GM19463 (cell line): ENCODE measurements at regions not wholly inside any gene's neighbourhood (a gene's known extent, or its start where the extent isn't known, plus 50 kb on each side); places are given as distances from the start of the nearest gene placed in this dataset.

Experiments
- ATAC-seq: cut with Tn5 transposase; IDR thresholded peaks from one replicate; pipeline ENCODE4 v1.9.1; 2021; ENCODE audit warnings: mild to moderate bottlenecking, moderate library complexity; ENCODE audit not compliant: unreplicated experiment

DNA sequence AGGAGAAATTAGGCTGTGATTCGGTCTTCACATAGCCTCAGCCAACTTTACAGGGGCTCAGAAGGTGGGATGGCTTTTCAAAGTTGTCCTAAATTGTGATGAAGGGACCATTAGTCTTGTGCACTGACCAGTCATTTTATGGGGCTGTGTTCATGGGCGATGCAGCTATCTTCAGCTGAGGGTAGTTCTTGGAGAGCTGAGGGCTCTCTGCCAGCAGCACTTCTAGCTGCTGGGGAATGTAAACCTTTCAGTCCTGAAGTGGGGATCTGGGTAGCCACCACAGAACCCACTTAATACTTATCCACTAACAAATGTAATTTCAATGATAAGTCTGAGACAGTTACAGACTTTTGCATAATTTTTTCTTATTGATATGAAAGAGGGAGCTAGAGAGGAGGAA lies 270.6 kb downstream of the AEBP2 start:
- ATAC-seq = no peak

DNA sequence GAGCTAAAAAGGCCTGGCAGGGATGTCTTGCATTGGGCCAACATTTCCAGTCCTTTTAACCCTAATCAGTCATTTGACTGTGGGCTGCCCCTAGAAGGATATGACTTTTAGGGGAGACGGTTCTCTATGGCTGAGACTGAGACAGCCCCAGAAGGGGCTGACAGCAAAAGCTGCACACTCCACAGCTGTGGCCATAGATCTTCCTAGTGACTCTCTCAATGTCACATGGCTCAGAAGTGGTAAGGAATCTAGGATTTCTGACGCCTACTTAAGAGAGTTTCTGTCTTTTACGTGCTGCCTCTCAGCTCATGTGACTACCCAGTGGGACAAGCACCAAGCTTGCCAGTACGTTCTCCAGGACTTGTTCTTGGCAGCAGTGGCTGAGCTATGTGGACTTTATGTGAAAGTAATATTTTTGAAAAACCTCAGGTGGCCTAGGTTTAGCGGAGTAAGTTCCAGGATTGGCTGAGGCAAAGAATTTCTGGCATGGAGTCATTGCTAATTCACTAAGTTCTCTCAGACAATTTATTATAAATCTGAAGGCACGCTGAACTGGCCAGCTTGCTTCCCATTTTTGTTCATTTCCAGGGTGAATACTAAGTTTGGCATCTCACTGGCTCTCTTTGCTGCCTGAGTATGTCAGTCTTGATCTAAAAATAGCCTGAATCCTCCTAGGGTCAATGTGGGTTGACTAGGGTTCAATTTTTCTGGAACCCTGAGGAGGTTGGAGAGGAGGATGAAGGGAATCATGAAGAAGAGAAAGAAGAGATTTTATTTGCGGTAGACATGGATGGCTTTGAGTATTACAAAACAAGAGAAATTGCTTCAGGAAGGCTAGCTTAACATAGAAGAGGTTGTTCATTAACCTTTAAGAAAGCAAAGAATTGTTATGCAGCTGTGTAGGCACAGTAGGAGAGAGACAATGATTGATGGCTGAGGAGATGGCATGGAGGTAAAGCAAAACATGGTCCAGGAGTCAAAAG lies 271.8 kb downstream of the AEBP2 start:
- ATAC-seq = no peak

DNA sequence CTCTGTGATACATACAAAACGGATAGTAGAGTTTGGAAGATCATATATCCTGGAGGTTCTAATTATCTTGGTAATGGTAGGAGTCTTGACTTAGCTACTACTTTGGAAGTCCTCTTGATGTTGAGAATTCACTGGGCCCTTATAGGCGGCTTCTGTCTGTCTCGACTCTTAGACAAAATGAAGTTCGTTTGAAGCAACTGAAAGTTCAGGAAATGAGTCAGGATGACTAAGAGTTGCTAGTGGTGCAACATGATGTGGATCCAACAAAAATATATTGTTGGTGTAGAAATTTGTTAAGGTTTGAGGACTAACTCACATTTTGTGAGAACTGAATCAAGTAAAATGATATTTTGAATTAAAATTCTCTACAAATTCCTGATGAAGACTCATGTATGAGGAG lies 272.7 kb downstream of the AEBP2 start:
- no peak for ATAC-seq

DNA sequence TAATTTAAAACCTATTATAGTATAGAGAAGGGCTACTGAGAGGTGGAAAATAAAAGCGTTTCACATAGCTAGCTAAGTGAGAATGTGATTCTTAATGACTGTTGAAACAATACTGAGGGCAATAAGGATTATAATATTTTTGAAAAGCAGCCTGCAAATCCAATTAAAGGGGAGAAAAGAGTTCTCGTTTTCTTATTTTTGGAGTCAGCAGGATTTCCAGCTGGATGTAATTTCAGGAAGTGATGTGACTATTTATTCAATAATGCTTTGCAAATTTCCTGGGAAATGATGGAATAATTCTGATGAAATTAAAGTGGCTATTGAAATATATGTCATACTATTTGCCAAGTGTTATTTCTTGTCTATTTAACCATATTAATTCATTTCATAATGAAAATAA lies 279.1 kb downstream of the AEBP2 start:
- ATAC-seq = no peak

DNA sequence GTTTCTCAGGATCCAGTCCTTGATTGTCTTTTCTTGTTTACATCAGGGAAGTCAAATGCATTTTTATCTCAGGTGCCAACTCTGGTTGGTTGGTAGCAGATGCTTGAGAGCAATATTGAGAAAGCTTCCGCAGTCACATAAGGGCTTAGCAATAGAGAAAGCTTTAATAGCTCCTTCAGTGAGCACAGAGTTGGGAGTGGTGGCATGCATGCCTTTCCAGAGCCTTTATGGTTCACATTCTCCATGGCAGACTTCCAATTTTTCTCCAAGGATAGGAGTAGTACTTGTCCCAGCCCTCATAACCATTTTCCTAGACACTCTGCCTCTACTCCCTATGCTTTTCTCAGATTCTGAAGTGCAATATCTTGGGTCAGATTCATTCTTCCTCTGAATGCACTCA lies 280.4 kb downstream of the AEBP2 start:
- ATAC-seq = no peak

DNA sequence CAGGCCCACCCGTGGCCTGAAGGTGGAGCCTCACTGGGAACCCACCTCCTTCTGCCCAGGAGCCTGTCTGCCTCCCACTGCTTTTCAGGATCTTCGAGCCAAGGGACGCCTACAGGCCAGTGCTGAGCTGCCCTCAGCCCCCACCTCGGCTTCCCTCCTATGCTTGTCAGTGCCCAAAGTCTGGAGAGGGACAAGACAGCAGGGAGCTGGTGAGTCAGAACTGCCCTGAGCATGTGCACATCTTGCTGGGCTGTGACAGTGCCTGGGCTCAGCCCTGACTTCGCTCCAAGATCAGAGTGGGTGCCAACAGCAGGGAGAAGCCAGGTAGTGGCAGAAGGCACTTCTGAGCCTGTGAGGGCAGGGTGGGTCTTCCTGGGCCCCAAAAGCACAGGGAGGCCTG lies 286.8 kb downstream of the AEBP2 start:
- ATAC-seq = no peak

DNA sequence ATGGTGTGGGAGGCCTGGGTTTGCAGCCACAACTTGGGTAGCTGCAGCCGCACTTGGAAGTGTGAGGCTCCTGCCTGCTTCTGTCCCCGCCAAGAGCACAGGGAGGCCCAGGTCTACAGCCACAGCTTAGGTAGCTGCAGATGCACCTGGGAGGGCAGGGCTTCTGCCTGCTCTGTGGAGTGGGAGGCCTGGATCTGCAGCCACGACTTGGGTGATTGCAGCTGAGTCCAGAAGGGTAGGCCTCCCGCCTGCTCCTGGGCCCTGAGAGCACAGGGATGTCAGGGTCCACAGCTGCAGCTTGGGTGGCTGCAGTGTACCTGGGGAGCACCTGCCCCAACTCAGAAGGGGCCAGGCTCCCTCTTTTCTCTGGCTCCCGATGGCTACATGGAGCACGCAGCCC lies 287.3 kb downstream of the AEBP2 start:
- ATAC-seq = no peak

DNA sequence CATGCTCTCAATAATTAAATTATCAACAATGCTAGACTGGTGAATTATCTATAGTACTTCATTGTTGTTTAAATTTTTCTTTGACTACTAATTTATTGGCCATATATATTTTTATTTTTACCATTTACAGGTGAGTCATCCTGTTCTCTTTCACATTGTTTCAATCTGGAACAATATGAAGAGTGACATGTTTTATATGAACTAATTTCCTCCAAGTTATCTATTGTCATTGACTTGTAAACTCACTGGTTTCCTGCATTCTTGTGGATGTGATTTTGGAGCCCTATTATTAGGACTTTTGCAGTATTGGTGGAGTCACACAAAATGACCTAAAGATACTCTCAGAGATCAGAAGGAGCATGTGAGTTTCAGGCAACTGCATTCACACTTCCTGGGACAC lies 297.7 kb downstream of the AEBP2 start:
- ATAC-seq = no peak

DNA sequence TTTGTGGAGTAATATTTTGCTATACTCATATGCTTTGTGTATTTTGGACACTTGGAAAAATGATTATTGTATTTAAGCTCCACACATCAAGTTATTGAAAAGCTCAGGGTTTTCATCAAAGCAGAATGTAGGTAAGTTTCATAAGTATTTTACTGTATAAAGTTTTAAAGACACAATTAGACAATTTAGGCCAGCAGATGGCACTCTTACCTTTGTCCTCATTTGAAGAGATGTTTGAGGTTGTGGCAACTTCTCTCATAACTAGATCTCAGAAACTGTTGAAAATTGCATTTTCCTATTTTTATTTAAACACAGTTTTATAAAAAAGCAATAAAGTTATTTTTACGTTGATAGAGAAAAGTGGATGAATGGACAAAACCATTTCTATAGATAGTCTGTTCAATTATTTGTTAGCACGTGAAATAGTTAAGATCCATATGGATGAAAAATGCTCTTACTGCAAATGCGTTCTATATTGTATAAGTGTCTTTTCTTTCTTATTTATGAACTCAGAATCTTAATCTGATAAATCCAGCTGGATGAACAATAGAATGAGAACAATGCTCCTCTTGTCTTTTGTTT lies 300.0 kb downstream of the AEBP2 start:
- no peak for ATAC-seq

DNA sequence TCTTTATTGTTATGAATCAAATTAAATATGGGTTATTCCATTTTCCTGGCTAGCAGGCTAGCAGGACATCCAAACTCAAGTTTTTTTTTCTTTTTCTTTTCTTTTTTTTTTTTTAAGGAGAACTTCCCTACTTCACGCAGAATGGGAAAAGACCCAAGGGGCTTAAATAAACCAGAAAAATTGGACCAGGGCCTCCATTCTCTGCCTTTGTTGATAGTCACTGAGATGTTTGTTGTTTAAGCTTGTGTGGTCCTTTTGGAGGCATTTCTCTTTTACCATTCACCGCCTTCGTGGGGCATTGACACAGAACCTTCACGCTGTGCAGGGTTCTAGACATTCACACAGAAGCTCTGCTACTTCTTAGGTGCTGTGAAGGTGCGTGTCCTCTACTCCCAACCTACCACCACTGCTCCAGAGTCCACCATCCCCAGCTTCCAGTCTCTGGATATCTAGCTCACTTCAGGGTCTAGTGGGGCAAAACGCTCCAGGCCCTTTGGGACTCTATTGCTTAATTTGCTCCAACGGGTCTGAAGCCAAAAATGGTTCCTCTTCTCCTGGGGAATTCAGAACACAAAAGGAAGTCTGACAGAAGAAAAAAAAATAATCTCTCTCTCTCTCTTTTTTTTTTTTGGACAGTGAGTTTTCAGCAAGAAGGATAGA lies 301.3 kb downstream of the AEBP2 start:
- ATAC-seq = no peak

DNA sequence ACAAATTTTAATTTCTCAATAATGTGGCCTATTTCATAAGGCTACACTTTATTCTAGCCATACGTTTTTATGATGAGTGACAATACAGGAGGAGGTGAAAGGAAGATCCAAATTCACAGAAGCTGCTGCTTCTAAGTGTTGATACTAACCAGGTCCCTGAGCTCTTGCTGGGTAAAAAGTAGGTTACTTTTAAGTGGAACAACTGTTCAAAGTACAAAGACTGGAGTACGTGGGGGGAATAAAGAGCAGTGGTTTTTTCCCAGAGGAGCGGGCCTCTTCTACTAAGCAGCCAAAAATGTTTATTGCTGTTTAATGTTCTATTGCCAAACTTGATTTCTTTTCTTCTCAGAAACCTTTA lies 301.8 kb downstream of the AEBP2 start:
- ATAC-seq = no peak

DNA sequence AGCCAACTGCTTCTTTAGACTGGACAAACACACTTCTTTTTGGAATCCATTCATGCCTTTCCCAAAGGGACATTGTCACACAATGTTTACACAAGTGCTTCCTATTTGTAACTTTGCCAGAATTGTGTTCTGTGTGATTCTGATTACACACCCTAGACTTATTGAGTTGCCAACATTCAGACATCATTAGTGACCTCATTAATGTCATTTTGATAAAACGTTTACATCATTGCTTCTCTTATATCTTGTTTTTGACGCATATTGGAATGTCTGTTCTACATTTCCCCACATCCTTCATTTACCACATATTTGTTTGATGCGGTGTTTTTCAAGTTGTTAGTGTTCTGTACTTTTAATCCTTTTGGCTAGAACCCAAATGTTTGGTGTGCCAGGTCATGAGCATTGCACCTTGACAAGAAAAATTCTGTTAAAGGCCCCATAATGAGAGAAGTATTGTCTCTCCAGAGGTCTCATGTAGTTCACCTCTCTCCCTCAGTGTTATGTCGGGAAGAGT lies 305.5 kb downstream of the AEBP2 start:
- no peak for ATAC-seq

DNA sequence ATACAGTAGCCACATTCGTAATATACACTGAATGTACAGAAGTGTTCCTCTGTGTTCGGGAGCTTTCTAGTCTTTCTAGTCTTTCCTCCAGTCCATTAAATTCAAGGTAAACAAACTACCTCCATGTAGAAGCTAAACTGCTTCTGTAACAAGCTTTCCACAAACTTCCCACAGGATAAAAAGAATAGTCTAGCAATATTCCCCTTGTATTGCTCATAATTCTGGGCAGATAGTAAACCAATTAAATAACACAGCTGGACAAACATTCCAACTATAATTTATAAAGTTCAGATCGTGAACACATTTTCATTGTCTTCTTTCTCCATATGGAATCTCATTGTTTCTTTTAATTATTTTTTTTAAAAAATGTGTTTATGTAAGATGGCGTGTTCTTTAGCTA lies 307.2 kb downstream of the AEBP2 start:
- no peak for ATAC-seq

DNA sequence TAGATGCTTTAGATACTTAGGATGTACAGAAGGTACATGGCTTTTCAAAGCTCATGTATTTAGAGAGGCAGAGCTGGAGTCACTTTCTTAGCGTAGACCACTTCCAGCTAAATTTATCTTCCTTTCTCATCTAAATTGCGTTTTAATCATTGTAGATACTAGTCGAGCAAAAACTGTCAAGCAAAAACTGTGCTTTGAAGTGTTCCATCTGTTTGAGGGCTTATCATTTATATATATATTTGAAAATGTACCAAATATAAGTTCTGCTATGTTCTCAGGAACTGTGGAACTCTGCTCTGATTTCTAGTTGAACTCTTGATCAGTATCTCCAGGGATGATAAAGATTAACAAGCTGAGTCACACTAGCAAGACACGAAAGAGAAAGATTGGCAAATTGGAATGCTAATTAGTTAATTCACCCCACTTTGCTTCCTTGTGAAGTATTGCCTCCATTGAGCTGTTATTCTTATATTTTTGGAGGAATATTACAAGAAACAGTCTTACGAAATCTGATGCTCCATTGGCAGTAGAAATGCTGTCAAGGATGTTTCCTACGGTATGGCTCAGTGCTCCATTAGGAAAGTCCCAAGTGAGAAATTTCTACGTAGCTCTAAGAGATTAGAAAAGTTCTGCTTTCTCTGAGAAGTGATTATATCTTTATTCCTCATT lies 310.7 kb downstream of the AEBP2 start:
- no peak for ATAC-seq

DNA sequence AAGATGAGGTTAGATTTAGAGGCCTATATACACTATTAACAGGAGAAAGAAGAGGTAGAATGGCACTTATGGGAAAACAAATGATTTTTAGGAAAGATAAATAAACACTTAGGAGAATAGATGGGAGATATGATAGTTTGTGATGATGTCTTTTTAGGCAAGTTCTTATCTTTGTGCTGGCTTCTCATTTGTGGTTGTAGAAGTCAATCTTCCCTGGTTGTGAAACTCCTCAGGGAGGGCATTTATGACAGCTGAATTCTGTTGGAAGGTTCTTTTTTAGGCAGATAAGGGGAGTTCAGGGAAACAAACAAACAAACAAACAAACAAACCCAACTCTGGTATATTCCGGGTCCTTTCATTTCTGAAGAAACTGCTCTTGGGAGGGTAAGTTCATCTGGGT lies 311.8 kb downstream of the AEBP2 start:
- no peak for ATAC-seq

DNA sequence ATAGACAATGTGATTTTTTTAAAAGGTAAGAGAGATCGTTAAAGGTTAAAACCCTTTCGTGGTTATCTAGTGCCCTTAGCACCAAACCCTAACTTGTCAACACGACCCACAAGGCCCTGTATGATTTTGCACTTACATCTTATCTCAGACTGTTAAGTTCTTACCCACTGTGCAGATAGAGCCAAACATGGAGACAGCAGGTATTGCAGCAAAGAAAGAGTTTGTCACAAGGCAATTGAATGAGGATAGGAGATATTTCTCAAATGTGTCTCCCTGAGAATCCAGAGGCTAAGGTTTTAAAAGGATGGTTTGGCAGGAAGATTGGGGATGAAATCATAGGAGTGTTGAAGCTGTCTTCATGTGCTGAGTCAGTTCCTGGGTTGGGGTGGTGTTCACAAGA lies 313.4 kb downstream of the AEBP2 start:
- ATAC-seq = no peak

DNA sequence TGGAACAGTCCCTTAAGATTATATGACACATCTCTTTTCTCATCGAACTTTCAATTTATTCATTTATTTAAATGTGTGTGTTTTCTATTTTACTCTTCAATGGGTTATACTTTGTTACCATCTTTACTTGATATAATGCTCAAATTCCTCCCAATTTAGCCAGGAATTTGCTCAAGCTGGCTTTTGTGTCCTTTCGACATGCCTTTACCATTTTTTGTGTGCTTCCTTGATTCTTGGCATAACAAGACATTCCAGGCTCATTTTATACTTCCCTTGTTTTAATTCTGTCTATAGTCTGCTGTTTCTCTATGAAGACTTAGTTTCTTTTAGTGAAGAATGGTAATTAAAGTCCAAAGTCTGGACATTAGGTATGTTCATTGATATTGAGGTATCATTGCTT lies 315.8 kb downstream of the AEBP2 start:
- ATAC-seq = no peak

DNA sequence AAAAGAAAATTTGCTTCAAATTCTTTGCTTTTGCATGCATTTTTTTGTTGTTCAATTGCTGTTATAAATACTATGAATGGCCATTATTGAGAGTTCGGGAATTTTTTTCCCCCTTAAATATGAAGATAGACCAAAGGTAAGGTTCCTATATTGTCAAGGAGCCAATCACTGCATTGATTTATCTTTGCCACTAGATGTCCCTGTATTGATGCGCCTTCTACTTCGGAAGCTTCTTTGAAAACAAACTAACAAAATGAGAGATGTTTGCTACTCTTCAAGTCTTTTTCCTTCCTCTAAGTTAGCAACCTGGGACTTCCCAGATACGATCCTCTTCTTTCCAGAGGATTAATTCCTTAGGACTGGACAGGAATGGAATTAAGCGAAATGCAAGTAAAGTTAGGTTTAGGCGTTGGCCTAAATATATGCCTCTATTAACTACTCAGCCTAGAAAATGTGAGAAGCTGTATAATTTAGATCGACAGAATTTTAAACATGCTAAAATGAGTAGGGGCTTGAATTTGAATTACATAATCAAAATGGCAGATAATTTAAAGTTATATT lies 318.1 kb downstream of the AEBP2 start:
- no peak for ATAC-seq

DNA sequence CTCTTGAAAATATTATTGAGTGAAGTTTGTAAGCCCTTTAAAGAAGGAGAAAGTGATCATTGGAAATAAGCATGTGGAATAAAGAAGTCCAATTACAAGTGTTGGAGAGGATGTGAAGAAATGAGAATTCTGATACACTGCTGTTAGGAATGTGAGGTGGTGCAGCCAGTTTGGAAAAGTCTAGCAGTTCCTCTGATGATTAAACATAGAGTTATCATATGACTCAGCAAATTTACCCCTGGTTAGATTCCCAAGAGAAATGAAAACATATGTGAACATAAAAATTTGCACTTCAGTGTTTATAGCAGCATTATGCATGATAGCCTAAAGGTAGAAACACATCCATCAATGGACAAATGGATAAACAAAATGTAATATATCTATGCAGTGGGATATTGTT lies 319.9 kb downstream of the AEBP2 start:
- ATAC-seq = no peak

DNA sequence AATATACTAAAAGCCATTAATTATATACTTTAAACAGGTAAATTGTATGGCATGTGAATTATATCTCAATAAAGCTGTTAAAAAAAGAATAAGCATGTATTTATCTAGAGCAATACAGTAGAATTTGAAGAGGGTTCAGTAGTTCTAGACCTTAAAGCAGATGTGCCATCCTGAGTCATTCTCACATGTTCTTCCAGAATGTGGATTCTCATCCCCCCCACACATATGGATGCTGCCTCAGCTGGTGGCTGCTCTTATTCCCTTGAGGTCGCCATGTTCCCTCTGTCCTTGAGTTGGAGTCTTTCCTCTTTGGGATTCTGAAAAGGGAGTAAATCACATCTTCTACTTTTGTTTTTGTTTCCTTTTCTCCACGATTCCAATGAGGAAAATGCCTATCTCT lies 321.3 kb downstream of the AEBP2 start:
- ATAC-seq = no peak

DNA sequence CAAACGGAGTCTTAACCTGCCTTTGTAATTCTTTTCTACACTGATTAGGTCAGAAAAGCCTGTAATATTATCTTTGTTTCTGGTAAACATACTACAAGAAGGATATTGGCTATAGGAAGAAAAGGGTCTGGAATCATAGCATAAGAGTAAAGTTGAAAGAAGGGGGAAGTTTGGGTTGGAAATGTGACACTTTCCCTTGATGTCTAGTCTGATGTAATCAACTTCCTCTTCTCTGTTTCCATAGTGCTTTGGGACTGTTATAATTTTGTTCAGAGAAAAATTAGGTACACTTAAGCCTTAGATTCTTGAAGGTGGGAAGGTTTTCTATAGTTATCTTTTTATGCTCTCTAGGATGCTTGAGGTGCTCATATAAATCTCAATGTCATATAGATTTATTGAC lies 322.2 kb downstream of the AEBP2 start:
- no peak for ATAC-seq
